Choroid plexus epithelial cell (primary cell): ENCODE measurements at regions not wholly inside any gene's neighbourhood (a gene's known extent, or its start where the extent isn't known, plus 50 kb on each side); places are given as distances from the start of the nearest gene placed in this dataset.

Experiments
- DNase-seq: peaks from one replicate; pipeline ENCODE4 v3.0.0-alpha.2; 2010; ENCODE audit warnings: low read depth
- H3K4me3 ChIP-seq: 2 replicates; pipeline ENCODE4 v1.5.1; 2011; ENCODE audit warnings: low read depth, mild to moderate bottlenecking, control low read depth, low read length, moderate library complexity
- CTCF ChIP-seq: conservative IDR thresholded peaks from 2 replicates; pipeline ENCODE4 v1.5.1; 2011; ENCODE audit warnings: low read depth, mild to moderate bottlenecking, control low read depth, inconsistent platforms, low read length, moderate library complexity

- TF ChIP-seq CTCF = no peak
- H3K4me3 ChIP-seq = no peak overlapping the region
- DNase-seq = peak; percentile 69
These were observed 162.8 kb downstream of the FASLG start for GRCh38 chr1:172821609-172822274.

DNA sequence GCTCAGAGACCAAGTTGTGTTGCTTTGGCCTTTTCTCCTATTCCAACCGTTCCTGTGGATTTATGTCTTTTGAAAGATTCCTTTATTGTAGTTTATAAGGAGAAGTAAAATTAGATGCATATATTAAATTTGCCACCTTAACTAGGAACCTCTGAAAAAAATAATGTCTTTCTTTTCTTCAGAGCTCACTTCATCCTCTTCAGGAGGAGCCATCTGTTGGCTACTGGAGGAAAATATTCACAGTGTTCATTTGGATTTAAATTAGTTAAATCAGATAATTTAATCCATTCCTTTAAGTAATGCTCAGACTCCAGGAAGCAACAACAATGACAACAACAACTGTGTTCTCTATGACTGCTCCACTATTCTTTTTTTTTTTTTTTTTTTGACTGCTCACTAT lies 164.0 kb downstream of the FASLG start:
- TF ChIP-seq CTCF = no peak
- no peak overlapping the region for H3K4me3 ChIP-seq
- no peak for DNase-seq

GRCh38 chr1:172823534-172823933 lies 164.6 kb downstream of the FASLG start:
- DNase-seq = no peak
- H3K4me3 ChIP-seq = no peak overlapping the region
- no peak for TF ChIP-seq CTCF

GRCh38 chr1:172824209-172824608 lies 165.3 kb downstream of the FASLG start:
- TF ChIP-seq CTCF = no peak
- DNase-seq = peak; percentile 53
- no peak overlapping the region for H3K4me3 ChIP-seq

- H3K4me3 ChIP-seq = peak overlapping the region; percentile 28
- DNase-seq = peak; percentile 96
- peak; percentile 74 for TF ChIP-seq CTCF
These were observed 167.3 kb downstream of the FASLG start for GRCh38 chr1:172826096-172826741.

GRCh38 chr1:172827301-172827700 lies 168.4 kb downstream of the FASLG start:
- DNase-seq = no peak
- H3K4me3 ChIP-seq = no peak overlapping the region
- TF ChIP-seq CTCF = no peak

- H3K4me3 ChIP-seq = no peak overlapping the region
- no peak for TF ChIP-seq CTCF
- no peak for DNase-seq
These were observed 168.9 kb downstream of the FASLG start for GRCh38 chr1:172827841-172828240.
